ENCODE measurements at regions not wholly inside any gene's neighbourhood (a gene's known extent, or its start where the extent isn't known, plus 50 kb on each side); places are given as distances from the start of the nearest gene placed in this dataset.
A peak's percentile ranks its signal among the peaks of the same experiment; 100 is the strongest.
"Not testable (repeated sequence)": the region's sequence is repeated elsewhere in the genome, so short reads cannot be mapped to it uniquely, and the experiment has no call there.

DNA sequence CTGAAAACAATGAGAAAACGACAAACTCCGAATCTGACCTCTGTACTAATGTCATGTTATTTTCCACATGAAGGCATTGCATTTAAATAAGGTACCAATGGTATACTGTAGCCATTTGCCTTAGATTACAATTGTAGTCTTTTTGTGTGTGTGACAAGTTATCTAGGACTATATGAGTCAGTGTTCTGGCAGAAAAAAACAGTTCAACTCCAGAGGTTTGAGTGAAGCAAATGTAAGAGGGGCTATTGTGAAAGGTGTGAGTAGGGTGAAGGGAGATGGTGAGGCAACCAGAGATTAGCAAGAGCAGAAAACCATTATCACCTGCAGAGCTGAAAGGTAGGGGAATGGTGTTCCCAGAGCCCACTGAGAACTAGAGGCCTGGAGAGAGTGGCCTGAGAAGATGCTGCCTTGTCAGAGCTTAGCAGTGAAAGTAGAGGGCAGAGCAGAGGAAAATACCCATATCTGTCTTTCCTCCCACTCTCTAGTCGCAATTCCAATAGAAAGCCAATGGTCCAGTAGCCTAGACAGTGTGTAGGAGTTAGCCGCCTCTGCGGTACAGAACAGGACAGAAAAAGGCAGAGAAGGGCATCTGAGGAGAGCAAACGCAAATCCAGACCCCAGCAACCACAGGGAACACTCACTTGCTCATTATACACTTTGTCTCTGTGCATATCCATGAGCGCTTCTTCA is 112.2 kb downstream of the DYRK2 start:
- no peak for DNase-seq

DNA sequence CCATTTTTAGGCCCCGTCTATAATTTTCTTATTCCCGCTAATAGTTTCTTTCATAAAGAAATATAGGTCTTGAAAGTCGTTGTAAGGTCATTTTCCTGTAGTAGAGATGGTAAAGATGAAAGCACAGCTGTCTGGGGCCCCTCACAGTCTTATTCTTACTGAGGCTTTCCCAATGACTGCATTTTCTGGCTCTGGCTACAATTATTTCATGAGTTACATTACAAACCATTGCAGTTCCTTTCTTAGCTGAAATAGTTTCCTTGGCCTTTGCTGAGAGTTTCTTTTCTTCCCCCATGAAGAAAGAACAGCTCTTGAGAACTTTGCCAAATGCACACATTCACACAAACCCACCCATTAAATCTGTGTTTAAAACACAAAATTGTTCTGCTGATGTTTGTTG is 113.0 kb downstream of the DYRK2 start:
- DNase-seq = no peak

DNA sequence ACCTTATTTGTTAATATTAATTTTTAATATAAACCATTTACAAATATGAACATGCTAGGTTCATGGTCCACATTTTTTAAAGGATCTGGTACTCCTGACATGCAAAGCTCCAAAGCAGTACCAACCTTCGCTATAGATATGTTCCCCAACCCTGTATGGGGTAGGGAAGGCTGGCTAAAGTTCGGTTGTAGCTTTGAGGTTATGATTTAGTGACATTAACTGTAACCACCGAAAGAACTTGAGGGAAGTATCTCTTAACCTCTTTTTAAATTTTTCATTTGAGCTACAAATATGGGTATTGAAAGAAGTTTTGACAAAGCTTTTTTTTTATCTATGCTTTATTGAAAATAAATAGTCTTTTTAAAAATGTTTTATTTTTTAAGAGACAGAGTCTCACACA is 115.5 kb downstream of the DYRK2 start:
- no peak for DNase-seq

DNA sequence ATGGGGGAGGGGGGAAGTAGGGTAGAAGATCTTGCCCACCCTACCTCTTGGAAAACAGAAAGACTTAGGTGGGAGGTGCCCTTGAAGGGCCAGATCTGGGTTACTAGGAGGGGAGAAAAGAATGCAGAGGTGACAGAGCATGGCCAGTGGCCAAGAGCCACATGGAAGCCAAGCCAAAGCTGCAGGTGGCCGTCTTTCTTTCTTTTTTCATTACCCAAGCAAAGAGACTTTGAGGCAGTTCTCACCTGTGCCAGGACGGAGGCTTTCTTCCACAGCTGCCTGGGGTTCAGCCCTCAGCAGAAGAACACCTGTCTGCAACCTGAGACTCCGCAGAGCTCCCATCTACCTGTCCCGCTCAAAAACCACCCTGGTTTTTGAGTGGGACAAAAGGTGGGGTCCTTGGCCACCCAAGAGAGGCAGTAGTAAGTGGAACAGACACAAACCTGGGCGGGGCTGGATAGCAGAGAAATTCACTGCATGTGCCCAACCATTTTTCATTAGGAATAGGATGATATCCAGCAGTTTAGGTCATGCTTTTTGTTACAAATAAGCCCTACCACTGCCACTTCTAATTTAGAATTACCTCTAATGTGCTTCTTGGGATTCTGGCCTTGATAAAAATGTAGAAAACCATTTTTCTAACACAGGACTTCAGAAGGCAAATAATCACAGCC is 116.5 kb downstream of the DYRK2 start:
- DNase-seq = peak; percentile 9

DNA sequence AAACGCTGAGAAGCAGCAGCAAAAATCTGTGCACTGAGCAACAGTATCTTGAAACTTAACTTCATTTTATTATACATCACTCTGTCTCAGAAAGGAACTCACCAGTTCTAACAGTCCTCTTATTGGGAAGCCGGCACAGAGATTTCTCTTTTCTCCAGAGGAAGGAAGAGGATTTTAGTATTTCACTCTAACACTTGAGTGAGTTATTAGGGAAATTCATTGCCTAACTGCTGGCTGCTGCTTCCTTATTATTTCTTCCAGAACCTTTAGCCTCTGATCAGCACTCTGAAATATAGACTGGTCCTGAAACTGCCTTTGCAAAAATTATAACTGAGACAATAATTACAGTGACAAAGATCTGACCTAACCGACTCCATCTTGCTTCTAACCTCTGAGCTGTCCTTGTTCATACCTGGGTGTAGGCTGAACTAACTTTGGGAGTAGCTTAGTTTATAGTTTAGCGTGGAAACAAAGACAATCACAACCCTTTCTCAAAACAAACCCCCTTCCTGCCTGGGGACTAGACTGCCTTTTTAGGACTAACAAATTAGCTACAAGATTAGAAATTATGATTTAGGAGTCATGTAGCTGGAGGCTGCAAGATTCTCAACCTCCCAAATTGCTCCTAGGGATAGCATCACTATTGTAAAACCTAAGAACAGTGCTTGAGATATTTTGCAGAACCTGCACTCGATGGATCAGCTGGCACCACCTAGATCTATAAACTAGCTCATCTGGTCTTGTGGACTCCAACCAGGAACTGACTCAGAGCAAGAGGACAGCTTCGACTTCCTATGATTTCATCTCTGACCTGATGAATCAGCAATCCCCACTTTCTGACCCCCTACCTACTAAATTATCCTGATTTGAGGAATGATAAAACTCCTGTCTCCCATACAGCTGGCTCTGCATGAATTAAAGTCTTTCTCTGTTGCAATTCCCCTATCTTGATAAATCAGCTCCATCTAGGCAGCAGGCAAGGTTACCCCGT is 117.5 kb downstream of the DYRK2 start:
- no peak for DNase-seq

DNA sequence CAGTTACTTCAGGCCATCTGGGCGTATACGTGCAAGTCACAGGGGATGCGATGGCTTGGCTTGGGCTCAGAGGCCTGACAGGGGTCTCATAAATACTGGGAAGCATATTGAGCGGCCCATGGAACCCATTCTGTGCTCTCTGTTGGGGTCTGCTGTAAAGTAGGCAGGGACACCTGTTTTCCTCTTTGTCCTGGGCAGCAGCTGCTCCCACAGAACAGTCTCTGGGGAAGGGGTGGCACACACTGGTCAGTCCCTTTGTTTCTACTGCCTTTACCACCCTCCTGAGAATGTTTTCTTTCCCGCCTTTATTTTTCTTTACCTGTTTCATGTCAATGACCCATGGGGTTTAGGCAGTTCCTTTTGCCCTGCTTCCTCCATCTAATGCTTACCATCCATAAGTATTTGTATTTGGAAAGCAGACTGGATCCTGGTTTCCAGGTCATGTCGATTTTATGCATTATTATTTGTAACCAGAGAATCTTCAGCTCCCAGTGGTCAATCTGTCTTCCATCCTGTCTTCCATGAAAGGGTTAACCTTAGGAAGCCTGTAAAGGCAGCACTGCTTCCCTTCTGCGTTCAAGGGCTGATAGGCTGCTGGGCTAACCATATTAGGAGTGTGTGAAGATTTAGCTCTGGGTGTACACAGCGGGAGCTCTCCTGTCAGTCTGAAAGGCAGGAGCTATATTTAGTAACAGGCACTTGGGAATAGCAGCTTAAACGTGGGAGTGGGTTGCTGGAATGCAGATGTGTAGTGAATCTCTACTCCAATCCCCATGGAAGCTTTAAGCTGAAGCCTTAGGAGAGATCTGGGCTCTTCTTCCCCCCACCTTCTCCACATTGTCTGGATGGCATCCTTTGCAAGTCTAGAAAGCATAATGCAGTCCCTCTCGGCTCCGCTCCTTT is 124.0 kb downstream of the DYRK2 start:
- peak; percentile 46 for DNase-seq

DNA sequence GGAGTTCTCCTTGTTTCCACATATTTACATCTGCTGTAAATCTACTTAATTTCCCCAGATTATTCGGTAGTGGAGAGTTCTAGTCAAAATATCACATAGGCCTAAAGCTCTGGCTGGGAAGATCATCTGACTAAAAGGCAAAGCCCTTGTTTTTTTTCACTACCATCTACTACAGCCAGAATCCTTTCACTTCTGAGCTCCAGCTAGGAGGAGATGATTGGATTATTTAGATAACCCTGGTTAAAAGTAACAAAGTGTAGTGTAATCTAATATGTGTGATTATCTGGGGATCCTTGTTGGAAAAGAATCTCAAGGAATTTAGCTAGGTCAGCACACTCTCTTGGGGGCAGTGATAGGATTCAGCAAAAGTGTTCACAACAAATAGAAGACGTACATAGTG is 125.4 kb downstream of the DYRK2 start:
- no peak for DNase-seq

DNA sequence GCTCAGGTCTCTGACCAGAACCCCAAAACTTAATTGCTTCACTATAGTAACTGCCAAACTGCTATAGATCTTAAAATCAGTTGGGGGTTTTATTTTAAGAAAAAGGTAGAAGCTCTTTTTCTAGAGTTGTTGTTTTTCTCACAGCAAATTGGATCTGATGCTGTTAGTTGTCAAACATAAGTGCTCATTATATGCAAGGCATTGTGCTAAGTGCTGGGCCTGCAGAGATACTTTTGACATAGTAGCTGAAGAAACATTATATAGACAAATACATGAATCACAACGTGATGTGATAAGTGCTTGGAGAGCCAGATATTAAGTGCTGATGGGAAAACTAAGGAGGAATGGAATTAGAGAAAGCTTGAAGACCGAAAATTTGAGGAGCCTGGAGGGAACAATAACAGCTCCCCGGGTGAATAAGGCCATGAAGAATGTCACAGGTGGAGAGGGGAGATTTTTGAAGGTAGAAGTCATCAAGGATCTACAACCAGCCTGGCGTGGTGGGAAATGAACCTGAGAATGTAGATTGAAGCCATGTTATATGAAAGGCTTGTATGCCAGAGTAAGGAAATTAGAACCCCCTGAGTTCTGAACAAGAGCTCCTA is 126.5 kb downstream of the DYRK2 start:
- DNase-seq = no peak

DNA sequence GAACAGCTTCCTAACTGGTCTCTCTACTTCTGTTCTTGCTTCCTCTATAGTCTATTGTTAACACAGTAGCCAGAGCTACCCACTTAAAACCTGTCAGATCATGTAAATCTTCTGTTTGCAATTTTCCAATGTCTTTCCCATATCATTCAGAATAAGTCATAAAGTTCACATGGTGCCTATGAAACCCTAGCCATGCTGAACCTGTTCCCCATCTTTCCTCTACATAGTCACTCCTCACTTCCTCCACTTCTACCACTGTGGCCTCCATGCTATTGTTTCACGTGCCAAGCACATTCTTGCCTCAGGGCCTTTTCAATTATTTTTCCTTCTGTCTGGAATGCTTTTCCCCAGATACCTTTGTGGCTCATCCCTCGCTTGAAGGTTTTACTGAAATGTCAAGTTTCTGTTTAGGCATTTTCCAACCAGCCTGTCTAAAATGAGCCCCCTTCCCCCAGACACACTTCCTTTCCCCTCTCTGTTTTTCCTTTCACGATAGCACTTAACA is 132.1 kb downstream of the DYRK2 start:
- DNase-seq = no peak

DNA sequence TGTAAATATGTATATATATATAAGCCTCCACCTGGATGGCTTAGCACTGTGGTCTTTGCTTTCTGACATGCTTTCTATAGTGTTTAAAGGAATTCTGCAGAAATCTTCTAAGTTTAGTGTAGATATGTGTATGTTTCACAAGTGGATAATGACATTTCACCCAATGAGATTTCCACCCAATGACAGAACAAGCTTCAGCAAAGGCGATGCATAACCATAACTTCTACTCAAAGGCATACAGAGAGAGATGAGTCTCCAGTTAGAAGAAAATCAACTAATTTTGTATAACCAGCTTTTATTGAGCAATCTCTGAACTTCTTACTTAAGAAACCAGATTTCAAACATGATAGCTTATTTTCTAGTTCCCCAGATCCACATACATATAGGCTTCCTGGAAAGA is 134.0 kb downstream of the DYRK2 start:
- no peak for DNase-seq

DNA sequence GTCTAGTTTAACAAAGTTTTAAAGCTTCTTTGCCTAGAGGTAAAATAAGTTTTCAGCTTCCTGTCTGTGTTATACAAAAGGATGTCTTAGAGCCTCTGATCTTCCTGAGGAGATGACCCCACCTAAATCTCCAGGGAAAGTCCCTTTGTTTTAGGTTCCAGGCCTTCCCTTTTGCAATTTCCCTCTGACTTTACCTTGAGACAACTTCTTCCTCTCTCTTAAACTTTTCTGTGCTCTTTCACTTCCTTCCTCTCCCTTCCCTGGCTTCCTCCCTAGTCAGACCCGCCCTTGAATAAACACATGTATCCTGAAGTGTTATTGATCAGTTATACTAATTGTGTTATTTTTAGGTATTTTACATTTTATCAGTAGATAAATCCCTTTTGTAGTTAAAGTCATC is 134.8 kb downstream of the DYRK2 start:
- DNase-seq = no peak

DNA sequence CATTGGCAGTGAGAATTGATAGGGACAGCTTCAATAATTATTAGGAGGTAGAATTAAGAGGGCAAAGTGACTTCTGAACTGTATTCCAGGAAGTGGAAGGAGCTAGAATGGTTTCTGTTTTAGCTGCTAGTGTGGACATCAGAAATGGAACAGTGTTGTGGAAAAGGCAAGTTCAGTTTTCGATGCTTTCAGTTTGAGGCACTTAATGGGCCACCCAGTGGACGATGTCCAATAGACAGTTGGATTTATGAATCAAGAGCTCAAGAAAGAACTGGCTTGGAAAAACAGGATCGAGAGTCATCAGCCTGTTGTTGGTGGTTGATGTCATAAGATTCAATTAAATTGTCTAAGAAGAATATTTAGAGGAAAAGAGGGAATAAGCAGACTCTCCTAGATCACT is 136.3 kb downstream of the DYRK2 start:
- no peak for DNase-seq

DNA sequence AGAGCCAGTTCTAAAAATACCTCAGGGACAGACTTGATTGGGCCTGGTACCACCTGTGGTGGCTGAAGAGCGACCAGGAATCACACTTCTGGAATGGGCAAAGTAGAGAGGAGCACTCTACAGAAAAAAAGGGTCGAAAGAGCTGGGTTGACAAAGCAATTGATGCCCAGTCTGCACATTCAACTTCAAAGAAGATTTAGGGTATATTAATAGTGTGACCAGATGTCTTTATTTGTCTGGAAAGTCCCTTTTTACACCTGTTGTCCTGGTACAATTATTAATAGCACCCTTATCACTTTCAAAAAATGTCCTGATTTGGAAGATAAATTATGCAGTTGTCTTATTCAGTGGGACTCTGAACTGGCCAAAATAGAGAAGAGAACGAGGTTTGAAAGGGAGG is 137.5 kb downstream of the DYRK2 start:
- no peak for DNase-seq

DNA sequence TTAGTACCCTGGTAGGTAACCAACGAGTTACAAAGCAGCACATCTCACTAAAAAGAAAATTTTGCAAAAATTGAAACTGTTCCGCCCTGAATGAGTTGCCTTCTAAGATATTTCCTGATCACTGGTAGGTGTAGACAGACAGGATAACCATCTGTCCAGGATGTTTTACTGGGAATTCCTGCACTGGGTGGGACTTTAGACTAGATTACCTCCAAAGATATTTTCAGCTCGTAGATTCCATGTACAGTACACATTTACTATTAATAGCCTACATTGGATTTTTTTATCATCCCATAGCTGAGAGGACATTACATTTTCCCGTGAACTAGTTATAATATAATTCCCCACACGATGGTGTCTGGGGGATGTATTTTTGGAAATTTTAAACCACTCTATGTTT is 139.6 kb downstream of the DYRK2 start:
- DNase-seq = no peak

DNA sequence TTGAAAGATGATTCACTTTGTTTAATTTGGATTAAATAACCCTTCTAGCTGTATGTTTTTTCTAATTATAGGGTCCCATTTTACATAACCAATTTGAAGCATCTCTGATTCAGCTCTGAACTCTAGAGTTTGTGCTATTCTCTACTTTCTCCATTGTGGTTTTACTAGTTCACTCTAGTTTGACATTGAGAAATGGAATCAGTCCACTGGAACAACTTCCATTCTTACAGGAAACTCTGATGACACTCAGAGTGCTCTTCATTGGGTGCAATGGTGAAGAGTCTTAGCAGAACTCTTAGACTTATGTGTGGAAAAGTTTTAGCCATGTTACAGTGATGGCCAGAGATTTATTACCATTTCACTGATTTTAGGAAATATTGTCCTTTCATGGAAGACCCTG is 140.7 kb downstream of the DYRK2 start:
- no peak for DNase-seq

DNA sequence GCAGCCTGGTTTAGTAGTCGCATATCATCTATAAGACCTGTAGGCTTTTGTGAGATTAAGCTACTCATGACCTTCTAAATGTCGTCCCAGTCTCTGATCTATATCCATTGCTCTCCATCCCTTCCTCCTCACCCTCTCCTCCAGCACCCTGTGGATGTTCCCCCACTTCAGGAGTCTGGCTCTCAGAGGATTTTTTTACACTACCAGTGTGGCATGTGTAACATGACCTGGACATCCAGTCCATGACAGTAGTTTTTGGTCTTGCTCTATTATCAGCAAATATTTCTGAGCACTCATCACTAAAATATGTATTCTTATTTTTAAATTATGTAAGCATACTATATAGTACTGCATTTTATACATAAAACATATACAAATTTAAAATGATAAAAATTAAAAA is 142.1 kb downstream of the DYRK2 start:
- DNase-seq = no peak

DNA sequence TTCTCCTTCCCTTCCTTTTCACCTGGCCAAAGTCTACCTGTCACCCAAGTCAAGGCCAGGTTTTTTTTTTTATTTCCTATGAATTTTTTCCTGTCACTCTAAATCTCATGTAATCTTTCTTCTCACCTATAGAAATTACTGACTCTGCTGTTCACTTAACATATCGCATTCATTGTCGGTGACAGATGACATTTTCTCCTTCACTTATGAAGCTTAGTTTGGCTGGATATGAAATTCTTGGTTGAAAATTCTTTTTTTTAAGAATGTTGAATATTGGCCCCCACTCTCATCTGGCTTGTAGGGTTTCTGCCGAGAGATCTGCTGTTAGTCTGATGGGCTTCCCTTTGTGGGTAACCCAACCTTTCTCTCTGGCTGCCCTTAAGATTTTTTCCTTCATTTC is 142.8 kb downstream of the DYRK2 start:
- not testable (repeated sequence) for DNase-seq

DNA sequence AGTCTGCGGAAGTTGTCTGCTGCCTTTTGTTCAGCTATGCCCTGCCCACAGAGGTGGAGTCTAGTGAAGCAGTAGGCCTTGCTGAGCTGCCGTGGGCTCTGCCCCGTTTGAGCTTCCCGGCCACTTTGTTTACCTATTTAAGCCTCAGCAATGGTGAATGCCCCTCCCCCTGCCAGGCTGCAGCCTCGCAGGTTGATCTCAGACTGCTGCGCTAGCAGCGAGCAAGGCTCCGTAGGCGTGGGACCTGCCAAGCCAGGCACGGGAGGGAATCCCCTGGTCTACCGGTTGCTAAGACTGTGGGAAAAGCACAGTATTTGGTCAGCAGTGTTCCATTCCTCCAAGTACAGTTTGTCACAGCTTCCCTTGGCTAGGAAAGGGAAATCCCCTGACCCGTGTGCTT is 143.6 kb downstream of the DYRK2 start:
- peak; percentile 31 for DNase-seq

DNA sequence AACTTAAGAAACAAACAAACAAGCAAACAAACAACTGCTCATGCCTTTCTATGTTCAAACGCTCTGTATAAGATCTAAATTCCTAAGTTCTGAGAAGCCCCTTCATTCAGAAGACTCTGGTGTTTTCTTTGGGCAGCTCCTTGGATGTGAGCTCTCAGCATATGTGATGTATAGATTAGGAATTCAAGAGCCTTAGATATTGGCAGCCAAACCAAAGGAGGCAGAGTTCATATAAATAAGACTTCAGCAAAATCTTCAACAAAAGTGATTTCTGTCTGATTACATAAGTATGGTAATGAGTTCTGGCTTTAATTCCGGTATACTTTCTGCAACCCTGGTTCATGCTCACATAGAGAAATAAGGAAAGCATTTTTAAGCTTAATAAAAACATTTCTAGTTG is 145.6 kb downstream of the DYRK2 start:
- DNase-seq = no peak

DNA sequence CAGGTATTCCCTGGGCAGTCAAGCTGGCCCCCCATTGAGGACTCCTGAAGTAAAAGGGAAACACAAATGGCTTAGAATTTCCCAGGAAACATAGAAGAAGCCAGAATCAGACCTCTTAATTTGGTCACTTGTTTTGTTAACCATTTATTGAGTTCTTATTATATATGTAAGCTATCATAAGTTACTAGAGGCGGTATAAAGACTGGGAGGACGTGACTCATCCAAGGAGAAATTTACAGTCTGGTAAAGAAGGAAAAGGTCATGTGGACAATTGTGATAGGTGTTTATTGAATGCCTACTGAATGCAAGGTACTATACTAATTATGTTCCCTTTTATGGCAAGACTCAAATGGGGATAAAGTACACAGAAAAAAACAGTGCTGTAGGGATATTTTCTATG is 146.7 kb downstream of the DYRK2 start:
- no peak for DNase-seq

DNA sequence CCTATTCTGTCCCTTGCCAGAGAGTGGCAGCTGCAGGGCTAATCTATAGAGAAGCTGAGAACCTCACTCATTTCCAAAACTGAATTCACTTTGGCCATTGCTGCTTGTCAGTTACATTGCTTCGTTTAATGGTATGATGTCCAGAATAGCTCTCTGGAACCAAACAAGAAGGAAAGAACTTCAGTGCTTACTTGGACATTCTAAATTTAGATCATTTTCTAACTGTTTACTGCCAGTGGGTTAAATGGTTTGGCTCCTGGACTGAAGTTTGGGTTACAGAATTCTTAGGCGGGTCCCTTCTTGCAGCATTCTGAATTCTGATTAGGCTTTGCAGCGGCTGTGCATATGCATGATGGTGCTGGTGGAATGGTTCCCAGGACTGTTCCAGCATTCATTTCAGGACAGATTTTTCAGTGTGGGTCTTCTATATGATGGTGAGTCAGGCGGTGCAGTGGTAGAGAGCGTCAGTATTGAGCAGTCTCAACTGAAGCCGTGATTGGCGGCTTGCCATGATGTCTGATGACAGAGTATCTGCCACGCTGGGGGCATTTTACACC is 148.7 kb downstream of the DYRK2 start:
- no peak for DNase-seq

DNA sequence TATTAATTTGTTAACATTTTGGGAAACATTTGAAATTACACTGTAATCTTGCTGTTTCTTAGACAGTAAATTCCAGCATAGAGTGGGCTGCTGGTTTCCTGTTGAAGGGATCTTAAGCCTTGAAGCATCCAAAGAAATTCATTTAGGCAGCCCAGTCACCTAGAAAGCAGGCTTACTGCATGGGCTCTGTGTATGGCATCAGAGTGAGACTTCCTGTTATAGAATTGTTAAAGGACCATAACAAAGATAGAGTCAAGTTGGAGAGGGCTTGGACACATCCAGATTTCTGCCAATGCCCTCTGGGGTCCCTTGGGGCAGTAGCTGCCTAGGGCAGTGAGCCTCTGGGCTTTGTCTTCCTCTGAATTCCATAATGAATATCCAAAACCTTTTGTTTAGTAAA is 149.2 kb downstream of the DYRK2 start:
- DNase-seq = no peak
